Left hindlimb (tissue), 1 donor: ENCODE measurements at regions not wholly inside any gene's neighbourhood (a gene's known extent, or its start where the extent isn't known, plus 50 kb on each side); places are given as distances from the start of the nearest gene placed in this dataset.
A peak's percentile ranks its signal among the peaks of the same experiment; 100 is the strongest.

Experiments
- DNase-seq: peaks from one replicate; pipeline ENCODE4 v3.0.0-alpha.2; 2018

- no peak for DNase-seq
Measured at GRCh38 chr3:194218646-194219453, 82.9 kb downstream of the HES1 start.

DNA sequence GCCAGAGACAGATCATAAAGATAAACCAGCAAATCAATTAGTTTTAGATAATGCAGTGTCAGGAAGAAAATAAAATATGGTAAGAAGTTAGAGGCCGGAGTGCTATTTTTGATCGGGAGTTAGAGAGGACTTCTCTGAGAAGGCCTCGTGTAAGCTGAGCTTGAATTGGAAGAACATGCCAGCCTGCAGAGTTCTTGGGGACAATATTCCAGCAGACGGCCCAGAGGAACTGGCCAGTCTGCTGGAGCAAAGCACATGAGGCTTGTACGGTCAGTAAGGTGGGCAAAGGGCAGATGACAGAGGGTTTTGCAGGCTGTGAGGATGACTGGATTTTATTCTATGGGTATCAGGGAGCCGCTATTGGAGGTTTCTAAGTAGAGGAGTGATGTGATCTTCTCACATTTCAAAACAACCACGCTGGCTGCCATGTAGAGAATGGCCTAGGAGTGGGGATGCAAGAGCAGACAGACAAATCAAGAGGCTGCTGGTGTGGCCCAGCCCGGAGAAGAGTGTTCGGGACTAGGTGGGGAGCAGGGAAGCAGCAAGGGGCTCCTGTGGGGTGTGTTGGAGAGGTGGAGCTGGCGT is 84.0 kb downstream of the HES1 start:
- no peak for DNase-seq

- DNase-seq = no peak
Measured at GRCh38 chr3:194220901-194221326, 85.0 kb downstream of the HES1 start.

DNA sequence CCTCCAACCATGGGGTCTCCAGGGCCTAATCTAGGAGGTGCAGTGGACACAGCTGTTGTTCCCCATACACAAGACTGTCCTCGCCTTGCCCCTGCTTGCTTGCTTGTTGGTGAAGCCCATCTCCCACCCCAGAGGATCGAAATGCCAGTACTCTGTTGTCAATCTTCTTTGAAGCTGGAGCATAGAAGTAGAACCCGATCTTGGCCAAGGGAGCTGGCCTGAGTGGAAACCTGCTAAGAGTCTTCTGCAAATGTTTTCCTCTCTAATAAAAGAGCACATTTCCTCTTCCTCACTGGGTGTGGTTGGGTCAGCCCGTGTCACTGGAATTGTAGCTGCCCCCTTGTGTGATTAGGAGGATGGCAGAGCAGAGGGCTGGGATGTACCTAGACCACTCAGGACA is 85.4 kb downstream of the HES1 start:
- DNase-seq = no peak

DNA sequence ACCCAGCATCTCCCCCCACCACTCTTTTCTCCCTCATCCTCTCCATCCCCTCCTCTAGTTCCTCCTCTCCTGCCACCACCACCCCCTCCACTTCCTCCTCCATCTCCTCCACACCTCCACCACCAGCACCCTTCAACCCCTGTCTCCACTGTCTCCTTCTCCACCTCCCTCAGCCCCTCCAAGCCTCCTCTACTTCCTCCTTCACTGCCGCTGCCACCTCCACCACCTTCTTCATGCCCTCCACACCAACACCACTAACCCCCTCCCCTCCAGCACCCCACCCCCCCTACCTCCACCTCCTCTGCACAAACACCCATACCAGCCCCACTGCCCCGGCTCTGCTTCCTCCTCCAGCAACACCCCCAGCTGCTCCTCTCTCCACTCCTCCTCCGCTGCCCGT is 88.0 kb downstream of the HES1 start:
- DNase-seq = no peak

GRCh38 chr3:194224471-194225417 is 88.8 kb downstream of the HES1 start:
- no peak for DNase-seq

DNA sequence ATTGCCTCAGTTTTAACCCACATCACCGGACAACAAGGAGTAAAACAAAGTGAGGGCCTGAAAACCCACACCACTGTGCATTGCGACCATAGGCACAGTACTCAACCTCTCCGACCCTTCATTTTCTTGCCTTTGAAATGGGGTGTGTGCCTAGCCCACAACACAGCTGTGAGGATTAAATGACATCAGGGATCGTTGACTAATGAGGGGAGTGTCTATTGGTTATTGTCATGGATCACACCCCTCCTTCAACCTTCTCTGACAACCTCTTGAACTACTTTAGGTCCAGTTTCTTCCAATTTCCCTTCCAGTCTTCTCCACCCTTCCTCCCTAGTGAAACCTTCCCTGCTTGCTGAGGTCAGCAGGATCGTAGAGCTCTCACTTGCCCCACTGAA is 89.5 kb downstream of the HES1 start:
- DNase-seq = no peak

GRCh38 chr3:194225988-194226663 is 90.2 kb downstream of the HES1 start:
- DNase-seq = no peak

GRCh38 chr3:194231929-194232832 is 96.2 kb downstream of the HES1 start:
- no peak for DNase-seq

DNA sequence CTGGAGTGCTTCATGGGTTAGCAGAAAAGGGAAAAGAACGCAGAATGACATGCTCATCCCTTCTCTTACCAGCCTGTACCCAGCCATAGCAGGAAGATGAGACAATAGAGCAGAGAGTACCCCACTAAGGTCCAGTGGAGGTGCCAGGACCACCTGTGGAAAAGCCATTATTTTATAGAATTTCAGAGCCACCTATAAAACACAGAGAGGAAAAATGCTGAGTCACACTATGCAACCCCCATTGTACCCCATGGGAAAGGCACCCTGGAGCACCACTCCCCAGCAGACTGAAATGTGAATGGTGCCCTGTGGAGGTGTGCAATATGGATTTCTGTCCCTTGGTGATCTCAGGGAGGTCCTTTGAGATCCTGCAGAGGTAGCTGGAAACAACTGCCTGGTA is 97.2 kb downstream of the HES1 start:
- DNase-seq = no peak

DNA sequence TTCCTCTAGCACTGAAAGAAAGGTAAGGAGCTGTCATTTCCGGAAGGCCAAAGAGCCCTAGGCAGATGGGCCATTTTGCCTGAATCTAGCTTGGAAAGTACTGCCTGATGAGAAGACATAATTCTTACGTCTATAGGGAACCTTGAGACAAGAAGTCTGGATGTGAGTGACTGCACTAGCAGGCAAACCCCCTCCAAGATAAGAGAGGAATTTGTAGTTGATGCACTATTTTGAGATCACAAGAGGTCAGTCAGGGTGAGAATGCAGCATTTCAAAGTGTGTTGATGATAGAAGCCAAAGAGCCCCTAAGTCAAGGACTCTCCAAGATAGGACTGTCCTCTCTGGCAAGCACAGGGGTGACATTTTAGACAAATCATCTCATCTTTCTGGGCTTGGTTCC is 99.2 kb downstream of the HES1 start:
- no peak for DNase-seq

DNA sequence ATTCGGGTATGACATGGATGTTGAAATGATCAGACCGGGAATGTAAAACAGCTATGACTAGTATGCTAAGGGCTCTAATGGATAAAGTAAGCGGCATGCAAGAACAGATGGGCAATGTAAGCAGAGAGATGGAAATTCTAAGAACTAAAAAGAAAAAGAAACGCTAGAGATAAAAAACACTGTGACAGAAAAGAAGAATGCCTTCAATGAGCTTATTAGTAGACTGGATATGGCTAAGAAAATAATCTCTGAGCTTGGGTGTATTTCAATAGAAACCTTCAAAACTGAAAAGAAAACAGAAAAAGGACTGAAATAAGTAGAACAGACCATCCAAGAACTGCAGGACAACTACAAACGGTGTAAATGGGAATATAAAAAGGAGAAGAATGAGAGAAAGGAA is 101.2 kb downstream of the HES1 start:
- DNase-seq = no peak

GRCh38 chr3:194240766-194241165 is 104.8 kb downstream of the HES1 start:
- DNase-seq = no peak

GRCh38 chr3:194243172-194243837 is 107.4 kb downstream of the HES1 start:
- DNase-seq = no peak

DNA sequence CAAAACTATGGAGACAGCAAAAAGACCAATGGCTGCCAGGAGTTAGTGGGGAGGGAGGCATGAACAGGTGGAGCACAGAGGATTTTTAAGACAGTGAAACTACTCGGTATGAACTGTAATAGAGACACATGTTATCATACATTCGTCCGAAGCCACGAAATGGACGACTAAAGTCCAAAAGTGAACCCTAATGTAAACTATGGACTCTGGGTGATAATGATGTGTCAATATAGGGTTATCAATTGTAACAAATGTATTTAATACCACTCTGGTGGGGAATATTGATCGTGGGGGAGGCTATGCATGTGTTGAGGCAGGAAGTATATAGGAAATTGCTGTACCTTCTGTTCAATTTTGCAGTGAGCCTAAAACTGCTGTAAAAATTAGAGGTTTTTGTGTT is 107.0 kb downstream of the CPN2 start:
- no peak for DNase-seq

GRCh38 chr3:194245474-194245873 is 105.7 kb downstream of the CPN2 start:
- no peak for DNase-seq

DNA sequence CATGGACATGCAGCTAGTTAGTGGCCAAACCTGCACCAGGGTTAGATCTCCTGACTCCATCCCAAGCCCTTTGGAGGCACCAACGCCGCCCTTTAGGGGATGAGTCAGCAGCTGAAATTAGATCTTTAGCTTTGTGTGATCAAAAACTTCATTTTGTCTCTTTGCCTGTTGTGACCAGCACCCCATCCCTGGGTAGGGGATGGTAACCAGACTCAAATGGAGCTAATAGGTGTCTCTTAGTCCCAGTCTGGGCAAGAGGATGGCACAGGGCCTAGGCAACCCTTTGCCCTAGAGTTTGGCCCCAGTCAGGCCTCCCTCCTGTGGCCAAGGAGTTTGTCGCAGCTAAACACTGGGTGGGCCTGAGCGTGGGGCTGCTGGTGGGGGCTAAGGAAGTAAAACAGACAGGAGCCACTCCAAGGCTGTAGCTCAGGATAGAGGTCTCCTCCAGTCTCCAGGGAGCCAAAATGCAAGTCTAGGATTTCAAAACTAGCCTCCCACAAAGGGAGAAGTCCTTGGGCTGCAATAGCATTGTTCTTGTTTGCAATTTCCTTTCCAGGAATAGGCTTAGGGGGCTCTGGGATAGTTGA is 105.1 kb downstream of the CPN2 start:
- no peak for DNase-seq

GRCh38 chr3:194246709-194247349 is 104.3 kb downstream of the CPN2 start:
- DNase-seq = no peak

DNA sequence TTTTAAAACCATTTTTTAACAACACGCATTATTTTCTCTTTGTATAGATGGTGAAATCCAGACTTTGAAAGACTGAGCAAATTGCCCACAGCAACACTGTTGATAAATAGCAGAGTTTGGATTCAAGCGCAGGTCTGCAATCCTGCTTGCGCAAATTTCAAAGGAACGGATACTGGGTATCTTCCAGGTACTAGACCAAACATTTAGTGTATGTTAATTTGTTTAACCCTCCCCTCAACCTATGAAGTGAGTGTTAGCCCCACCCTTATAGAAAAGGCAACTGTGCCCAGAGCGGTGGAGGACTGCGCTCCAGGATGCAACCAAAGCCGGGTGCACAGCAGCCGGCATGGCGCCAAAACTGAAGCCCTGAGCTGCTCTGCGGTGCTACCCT is 103.8 kb downstream of the CPN2 start:
- DNase-seq = no peak

DNA sequence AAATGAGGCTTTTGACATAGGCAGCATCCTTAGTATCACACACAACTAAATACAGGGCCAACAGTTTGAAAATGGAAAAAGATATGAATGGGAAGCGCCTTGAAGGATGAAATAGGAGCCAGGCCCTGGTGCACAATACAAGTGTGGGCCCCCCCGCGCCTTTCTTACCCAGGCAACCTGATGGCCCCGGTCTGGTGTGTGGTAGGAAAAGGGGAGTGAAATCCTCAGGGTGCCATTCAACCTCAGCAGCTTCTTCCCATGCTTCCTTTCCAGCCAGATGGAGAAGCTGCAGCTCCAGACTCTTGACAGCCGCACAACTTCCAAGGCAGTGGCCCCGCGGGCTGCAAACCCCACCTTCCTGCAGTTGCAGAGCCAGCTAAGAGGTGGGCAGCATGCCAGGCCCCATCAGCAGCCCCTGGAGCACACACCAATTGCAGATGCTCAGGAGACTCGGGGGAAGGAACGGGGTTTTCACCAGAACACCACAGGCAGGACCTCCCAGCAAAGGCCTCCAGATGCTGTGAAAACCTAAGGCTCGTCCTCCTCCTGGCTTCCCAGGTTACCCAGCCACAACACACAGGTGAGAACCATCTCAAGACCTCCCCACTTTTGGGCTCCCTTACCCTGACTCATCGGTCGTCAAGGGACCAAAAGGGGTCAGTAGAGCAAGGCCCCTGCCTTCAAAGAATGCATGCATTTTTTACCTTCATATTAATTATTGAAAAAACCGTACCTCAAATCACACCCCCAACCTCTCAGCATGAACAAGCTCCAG is 101.6 kb downstream of the CPN2 start:
- peak; percentile 81 for DNase-seq
